HCT116 (cell line): ENCODE measurements at regions not wholly inside any gene's neighbourhood (a gene's known extent, or its start where the extent isn't known, plus 50 kb on each side); places are given as distances from the start of the nearest gene placed in this dataset.

Experiments used
- ATAC-seq: fragments of 200-7000 bp; cut with Tn5 transposase; 2 replicates; pipeline ENCODE4 v1.9.1; 2020; ENCODE audit warnings: mild to moderate bottlenecking, moderate library complexity
- BruUV-seq: library from RNA; stranded (reverse); fragments of 400-500 nt; replicated peaks from 2 replicates; lab custom pipeline; 2021; lab: Mats Ljungman, UMichigan
- CTCF ChIA-PET: fragments of 300-600 bp; sonication (Branson Sonifier 250); formaldehyde crosslinking; loops from one replicate; lab custom pipeline; 2021; ENCODE audit warnings: antibody characterized with exemption; lab: Charles Lee
- POLR2A ChIA-PET: fragments of 300-600, 350-600 bp; sonication (Branson Sonifier 250); formaldehyde crosslinking; loops from one replicate; lab custom pipeline; 2021; ENCODE audit warnings: antibody characterized with exemption; lab: Charles Lee
- RAD21 ChIA-PET, 2 experiments: fragments of 300-600 bp; sonication (Branson Sonifier 250); formaldehyde crosslinking; loops; one replicate each; lab custom pipeline; 2023; ENCODE audit warnings: low total read pairs in 2 of 2; ENCODE audit not compliant: uncharacterized antibody in 2 of 2, unreplicated experiment in 2 of 2, low non-redundant PET in 1 of 2; lab: Charles Lee
- DNase-seq: peaks from one replicate; pipeline ENCODE4 v3.0.0-alpha.2; 2010; ENCODE audit warnings: low read depth, low spot score
- H2AFZ ChIP-seq: fragments of 200-600 bp; shearing (Covaris generic), sonication (generic); 2 replicates; pipeline ENCODE4 v1.6.1; 2017; ENCODE audit warnings: low read depth, mixed run types, mixed read lengths, antibody characterized with exemption, low read length; ENCODE audit not compliant: poor library complexity, severe bottlenecking
- H3K27ac ChIP-seq: 2 replicates; pipeline ENCODE4 v1.5.1; 2012; ENCODE audit warnings: low read depth, low read length
- H3K27me3 ChIP-seq: fragments of 200-600 bp; sonication (generic); 2 replicates; pipeline ENCODE4 v1.6.1; 2016; ENCODE audit warnings: mixed run types, low read length, mixed read lengths; ENCODE audit not compliant: insufficient read depth
- H3K36me3 ChIP-seq, 2 experiments: fragments of 200-500 bp in 1 of 2; fragments of 200-600 bp in 1 of 2; sonication (Bioruptor generic) in 1 of 2; sonication (generic) in 1 of 2; 2 replicates each; pipeline versions ENCODE4 v1.5.1 to v1.6.1; 2014 to 2016; ENCODE audit warnings: low read length in 2 of 2, inconsistent platforms in 1 of 2, mixed read lengths in 1 of 2, mixed run types in 1 of 2; ENCODE audit not compliant: insufficient read depth in 2 of 2, control insufficient read depth in 1 of 2
- H3K4me1 ChIP-seq, 2 experiments: fragments of 200-600 bp in 1 of 2; sonication (generic) in 1 of 2; 2 replicates each; pipeline versions ENCODE4 v1.5.1 to v1.6.1; 2012 to 2017; ENCODE audit warnings: low read length in 2 of 2, inconsistent platforms in 1 of 2, mild to moderate bottlenecking in 1 of 2, mixed read lengths in 1 of 2, mixed run types in 1 of 2, moderate library complexity in 1 of 2; ENCODE audit not compliant: insufficient read depth in 2 of 2, control insufficient read depth in 1 of 2
- H3K4me2 ChIP-seq: fragments of 200-600 bp; sonication (generic); 2 replicates; pipeline ENCODE4 v1.6.1; 2017; ENCODE audit warnings: mixed run types, low read length, mixed read lengths
- H3K4me3 ChIP-seq, 2 experiments: fragments of 200-600 bp in 1 of 2; sonication (generic) in 1 of 2; replicated peaks in 1 of 2; 2 replicates each; pipeline ENCODE4 v1.5.1; 2011 to 2016; ENCODE audit warnings: low read length in 2 of 2, control low read depth in 1 of 2, low read depth in 1 of 2, mild to moderate bottlenecking in 1 of 2, mixed read lengths in 1 of 2, mixed run types in 1 of 2
- H3K79me2 ChIP-seq: fragments of 200-600 bp; sonication (generic); 2 replicates; pipeline ENCODE4 v1.6.1; 2017; ENCODE audit warnings: mild to moderate bottlenecking, mixed run types, low read length, moderate library complexity, mixed read lengths; ENCODE audit not compliant: insufficient read depth
- H3K9ac ChIP-seq: fragments of 200-600 bp; sonication (generic); 2 replicates; pipeline ENCODE4 v1.6.1; 2016; ENCODE audit warnings: low read length, mixed read lengths
- H3K9me2 ChIP-seq: fragments of 200-600 bp; sonication (generic), shearing (Covaris generic); 2 replicates; pipeline ENCODE4 v1.6.1; 2017; ENCODE audit warnings: mixed run types, mild to moderate bottlenecking, moderate library complexity; ENCODE audit not compliant: insufficient read depth
- H3K9me3 ChIP-seq, 2 experiments: fragments of 200-500 bp in 1 of 2; fragments of 200-600 bp in 1 of 2; sonication (Bioruptor generic) in 1 of 2; sonication (generic) in 1 of 2; 2 replicates each; pipeline ENCODE4 v1.6.1; 2014 to 2017; ENCODE audit warnings: low read length in 2 of 2, mixed read lengths in 2 of 2, inconsistent platforms in 1 of 2, low read depth in 1 of 2, mild to moderate bottlenecking in 1 of 2, mixed run types in 1 of 2, moderate library complexity in 1 of 2; ENCODE audit not compliant: control insufficient read depth in 1 of 2, insufficient read depth in 1 of 2
- H4K20me1 ChIP-seq: fragments of 200-600 bp; sonication (generic), shearing (Covaris generic); 2 replicates; pipeline ENCODE4 v1.6.1; 2017; ENCODE audit warnings: mixed run types, mild to moderate bottlenecking, moderate library complexity; ENCODE audit not compliant: insufficient read depth
- CEBPB ChIP-seq: IDR thresholded peaks from 2 replicates; pipeline ENCODE4 v1.6.1; 2012; ENCODE audit warnings: low read depth
- ELF1 ChIP-seq: IDR thresholded peaks from 2 replicates; pipeline ENCODE4 v1.6.1; 2012; ENCODE audit warnings: low read depth, borderline replicate concordance
- FOSL1 ChIP-seq: IDR thresholded peaks from 2 replicates; pipeline ENCODE4 v1.6.1; 2012; ENCODE audit warnings: low read depth
- JUND ChIP-seq: IDR thresholded peaks from 2 replicates; pipeline ENCODE4 v1.6.1; 2012
- POLR2A ChIP-seq: IDR thresholded peaks from 2 replicates; pipeline ENCODE4 v1.7.0; 2011; ENCODE audit warnings: borderline replicate concordance; ENCODE audit not compliant: insufficient read depth, insufficient read length; ENCODE audit errors: extremely low read depth
- POLR2AphosphoS5 ChIP-seq: IDR thresholded peaks from 2 replicates; pipeline ENCODE4 v1.6.1; 2011; ENCODE audit warnings: mild to moderate bottlenecking, low read depth, low read length, moderate library complexity
- RAD21 ChIP-seq: IDR thresholded peaks from 2 replicates; pipeline ENCODE4 v1.6.1; 2012; ENCODE audit warnings: low read depth, mild to moderate bottlenecking
- SIN3A ChIP-seq: IDR thresholded peaks from 2 replicates; pipeline ENCODE4 v1.6.1; 2012; ENCODE audit warnings: low read depth
- SP1 ChIP-seq: IDR thresholded peaks from 2 replicates; pipeline ENCODE4 v1.6.1; 2012; ENCODE audit warnings: low read depth
- SRF ChIP-seq: IDR thresholded peaks from 2 replicates; pipeline ENCODE4 v1.6.1; 2012; ENCODE audit warnings: low read depth
- TCF7L2 ChIP-seq: IDR thresholded peaks from 2 replicates; pipeline ENCODE4 v1.7.0; 2011; ENCODE audit warnings: borderline replicate concordance, inconsistent platforms; ENCODE audit not compliant: insufficient read depth, insufficient read length; ENCODE audit errors: extremely low read depth
- ZFX ChIP-seq: fragments of 450-650 bp; IDR thresholded peaks from 2 replicates; pipeline ENCODE4 v1.6.1; 2017
- ZNF274 ChIP-seq: fragments of 200-500 bp; sonication (Bioruptor generic); IDR thresholded peaks from 2 replicates; pipeline ENCODE4 v1.6.1; 2014; ENCODE audit warnings: mild to moderate bottlenecking, low read depth, low read length, inconsistent platforms
- intact Hi-C: fragments of 100-400 bp; cut with micrococcal nuclease; formaldehyde crosslinking; loops from 2 replicates; pipeline ENCODE4 v1.10.0; 2022
- TF ChIP-seq, protein P1 (sequence below): IDR thresholded peaks from 2 replicates; pipeline ENCODE4 v1.6.1; 2012; ENCODE audit warnings: low read depth
- TF ChIP-seq, protein P2 (sequence below): IDR thresholded peaks from 2 replicates; pipeline ENCODE4 v1.6.1; 2012
- TF ChIP-seq, protein P3 (sequence below): IDR thresholded peaks from 2 replicates; pipeline ENCODE4 v1.6.1; 2012

GRCh38 chr9:78970375-78970774 lies 601.4 kb upstream of the TLE4 start:
- RAD21 ChIA-PET = no interaction called here
- POLR2A ChIA-PET = no interaction called here

More at GRCh38 chr9:78970375-78970774, 601.4 kb upstream of the TLE4 start:
- H3K79me2 ChIP-seq = no peaks in the 10 kb centered on the region
- BruUV-seq = no TSS peak
- no peak overlapping the region for H3K27ac ChIP-seq
- TF ChIP-seq TCF7L2 = no peak
- TF ChIP-seq SRF = no peak
- no peak for TF ChIP-seq ELF1
- TF ChIP-seq JUND = no peak
- no peak for TF ChIP-seq ZFX
- no peak for TF ChIP-seq SP1
- TF ChIP-seq SIN3A = no peak
- TF ChIP-seq POLR2AphosphoS5 = no peak
- TF ChIP-seq, protein P1, sequence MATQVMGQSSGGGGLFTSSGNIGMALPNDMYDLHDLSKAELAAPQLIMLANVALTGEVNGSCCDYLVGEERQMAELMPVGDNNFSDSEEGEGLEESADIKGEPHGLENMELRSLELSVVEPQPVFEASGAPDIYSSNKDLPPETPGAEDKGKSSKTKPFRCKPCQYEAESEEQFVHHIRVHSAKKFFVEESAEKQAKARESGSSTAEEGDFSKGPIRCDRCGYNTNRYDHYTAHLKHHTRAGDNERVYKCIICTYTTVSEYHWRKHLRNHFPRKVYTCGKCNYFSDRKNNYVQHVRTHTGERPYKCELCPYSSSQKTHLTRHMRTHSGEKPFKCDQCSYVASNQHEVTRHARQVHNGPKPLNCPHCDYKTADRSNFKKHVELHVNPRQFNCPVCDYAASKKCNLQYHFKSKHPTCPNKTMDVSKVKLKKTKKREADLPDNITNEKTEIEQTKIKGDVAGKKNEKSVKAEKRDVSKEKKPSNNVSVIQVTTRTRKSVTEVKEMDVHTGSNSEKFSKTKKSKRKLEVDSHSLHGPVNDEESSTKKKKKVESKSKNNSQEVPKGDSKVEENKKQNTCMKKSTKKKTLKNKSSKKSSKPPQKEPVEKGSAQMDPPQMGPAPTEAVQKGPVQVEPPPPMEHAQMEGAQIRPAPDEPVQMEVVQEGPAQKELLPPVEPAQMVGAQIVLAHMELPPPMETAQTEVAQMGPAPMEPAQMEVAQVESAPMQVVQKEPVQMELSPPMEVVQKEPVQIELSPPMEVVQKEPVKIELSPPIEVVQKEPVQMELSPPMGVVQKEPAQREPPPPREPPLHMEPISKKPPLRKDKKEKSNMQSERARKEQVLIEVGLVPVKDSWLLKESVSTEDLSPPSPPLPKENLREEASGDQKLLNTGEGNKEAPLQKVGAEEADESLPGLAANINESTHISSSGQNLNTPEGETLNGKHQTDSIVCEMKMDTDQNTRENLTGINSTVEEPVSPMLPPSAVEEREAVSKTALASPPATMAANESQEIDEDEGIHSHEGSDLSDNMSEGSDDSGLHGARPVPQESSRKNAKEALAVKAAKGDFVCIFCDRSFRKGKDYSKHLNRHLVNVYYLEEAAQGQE = no peak
- TF ChIP-seq FOSL1 = no peak
- no peak for TF ChIP-seq CEBPB
- TF ChIP-seq, protein P2, sequence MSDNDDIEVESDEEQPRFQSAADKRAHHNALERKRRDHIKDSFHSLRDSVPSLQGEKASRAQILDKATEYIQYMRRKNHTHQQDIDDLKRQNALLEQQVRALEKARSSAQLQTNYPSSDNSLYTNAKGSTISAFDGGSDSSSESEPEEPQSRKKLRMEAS = no peak
- TF ChIP-seq POLR2A = no peak
- no peak for TF ChIP-seq ZNF274
- no peak for TF ChIP-seq RAD21
- TF ChIP-seq, protein P3, sequence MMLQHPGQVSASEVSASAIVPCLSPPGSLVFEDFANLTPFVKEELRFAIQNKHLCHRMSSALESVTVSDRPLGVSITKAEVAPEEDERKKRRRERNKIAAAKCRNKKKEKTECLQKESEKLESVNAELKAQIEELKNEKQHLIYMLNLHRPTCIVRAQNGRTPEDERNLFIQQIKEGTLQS = no peak
- H3K27me3 ChIP-seq = no peaks in the 10 kb centered on the region
- intact Hi-C loops = no loop called here
- H3K4me2 ChIP-seq = no peak overlapping the region
- no peaks in the 10 kb centered on the region for H3K9me3 ChIP-seq
- H4K20me1 ChIP-seq = no peaks in the 10 kb centered on the region
- DNase-seq = no peak
- H3K4me1 ChIP-seq = peaks cover 0 to 9% of the 10 kb centered on the region in 2 experiments; a peak in 2 of 4 replicates
- no peak for ATAC-seq
- H2AFZ ChIP-seq = no peak overlapping the region
- CTCF ChIA-PET = no interaction called here
- H3K9ac ChIP-seq = no peak overlapping the region
- no peaks in the 10 kb centered on the region for H3K36me3 ChIP-seq
- H3K9me2 ChIP-seq = no peaks in the 10 kb centered on the region
- H3K4me3 ChIP-seq = no peak overlapping the region
